K562 (cell line): ENCODE measurements at regions not wholly inside any gene's neighbourhood (a gene's known extent, or its start where the extent isn't known, plus 50 kb on each side); places are given as distances from the start of the nearest gene placed in this dataset.

Experiments used
- ATAC-seq: fragments of 200-7000 bp; cut with Tn5 transposase; 3 replicates; pipeline ENCODE4 v1.9.1; 2020; ENCODE audit warnings: moderate library complexity
- BruUV-seq: library from RNA; stranded (reverse); fragments of 400-500 nt; replicated peaks from 2 replicates; lab custom pipeline; 2021; lab: Mats Ljungman, UMichigan
- CTCF ChIA-PET: fragments of 300-600 bp; formaldehyde crosslinking; extraction: SDS; loops from one replicate; lab custom pipeline; 2021; ENCODE audit warnings: low intra/inter-chr PET ratio; lab: Yijun Ruan, JAX
- POLR2A ChIA-PET: fragments of 300-600, 350-650 bp; sonication (Branson Sonifier 250); formaldehyde crosslinking; extraction: SDS; loops from one replicate; lab custom pipeline; 2021; ENCODE audit warnings: antibody characterized with exemption, inconsistent platforms; lab: Yijun Ruan, JAX
- DNase-seq, 4 experiments: peaks; one replicate each; pipeline versions ENCODE4 v3.0.0 to v3.0.0-alpha.2; 2011 to 2018; ENCODE audit warnings: low spot score in 3 of 4, mixed read lengths in 3 of 4; ENCODE audit errors: extremely low read depth in 1 of 4
- FAIRE-seq: peaks from 2 replicates; lab custom pipeline; 2011; peaks lifted over from hg19 to GRCh38; lab: Jason Lieb, UNC
- H2AFZ ChIP-seq: 2 replicates; pipeline ENCODE4 v1.6.0; 2011; ENCODE audit warnings: low read depth, low read length, control low read depth, inconsistent platforms
- H3K27ac ChIP-seq: fragments of 200-600 bp; 3 replicates; pipeline ENCODE4 v1.8.0; 2011; ENCODE audit warnings: low read depth, mild to moderate bottlenecking, control low read depth, inconsistent platforms, low read length, moderate library complexity, mixed read lengths; ENCODE audit errors: extremely low read depth
- H3K27me3 ChIP-seq, 2 experiments: fragments of 300-600 bp in 1 of 2; 2 replicates in 1 of 2; 3 replicates in 1 of 2; pipeline versions ENCODE4 v1.6.0 to v1.8.0; 2011; ENCODE audit warnings: inconsistent platforms in 2 of 2, low read length in 2 of 2, mild to moderate bottlenecking in 1 of 2, mixed read lengths in 1 of 2, moderate library complexity in 1 of 2; ENCODE audit not compliant: control insufficient read depth in 2 of 2, insufficient read depth in 2 of 2
- H3K36me3 ChIP-seq: fragments of 300-600 bp; 3 replicates; pipeline ENCODE4 v1.8.0; 2011; ENCODE audit warnings: mild to moderate bottlenecking, low read length, inconsistent platforms; ENCODE audit not compliant: control insufficient read depth, insufficient read depth
- H3K4me1 ChIP-seq, 2 experiments: fragments of 200-600 bp in 1 of 2; replicated peaks in 1 of 2; 2 replicates in 1 of 2; 3 replicates in 1 of 2; pipeline versions ENCODE4 v1.5.1 to v1.8.0; 2011; ENCODE audit warnings: inconsistent platforms in 2 of 2, low read length in 2 of 2, mild to moderate bottlenecking in 1 of 2, mixed read lengths in 1 of 2, moderate library complexity in 1 of 2; ENCODE audit not compliant: control insufficient read depth in 2 of 2, insufficient read depth in 2 of 2
- H3K4me2 ChIP-seq: 2 replicates; pipeline ENCODE4 v1.6.1; 2011; ENCODE audit warnings: low read length, control low read depth, inconsistent platforms, mixed read lengths; ENCODE audit not compliant: insufficient read depth
- H3K4me3 ChIP-seq: fragments of 200-600 bp; sonication (generic), shearing (Covaris generic); 2 replicates; pipeline ENCODE4 v1.5.1; 2016; ENCODE audit warnings: control low read depth, inconsistent platforms
- H3K79me2 ChIP-seq: fragments of 200-600 bp; 3 replicates; pipeline ENCODE4 v1.8.0; 2011; ENCODE audit warnings: low read length, inconsistent platforms; ENCODE audit not compliant: control insufficient read depth, insufficient read depth
- H3K9ac ChIP-seq, 2 experiments: 2 replicates each; pipeline versions ENCODE4 v1.6.0 to v1.6.1; 2011; ENCODE audit warnings: low read depth in 2 of 2, low read length in 2 of 2, control low read depth in 1 of 2, inconsistent platforms in 1 of 2, mild to moderate bottlenecking in 1 of 2, mixed read lengths in 1 of 2; ENCODE audit not compliant: insufficient read depth in 1 of 2
- H3K9me1 ChIP-seq: one replicate; pipeline ENCODE4 v1.6.0; 2011; ENCODE audit warnings: inconsistent platforms, mild to moderate bottlenecking, low read length, moderate library complexity; ENCODE audit not compliant: control insufficient read depth, insufficient read depth
- H3K9me3 ChIP-seq: replicated peaks from 2 replicates; pipeline ENCODE4 v1.5.1; 2011; ENCODE audit warnings: low read depth, low read length, inconsistent platforms; ENCODE audit not compliant: control insufficient read depth, insufficient read depth
- H4K20me1 ChIP-seq: replicated peaks from 2 replicates; pipeline ENCODE4 v1.6.1; 2011; ENCODE audit warnings: low read length, inconsistent platforms, mixed read lengths; ENCODE audit not compliant: control insufficient read depth, insufficient read depth
- DACH1 ChIP-seq: fragments of 450-650 bp; IDR thresholded peaks from 2 replicates; pipeline ENCODE4 v1.6.1; 2018; ENCODE audit not compliant: partially characterized antibody
- MYNN ChIP-seq, 2 experiments: sonication (generic); formaldehyde crosslinking in 1 of 2; IDR thresholded peaks; 2 replicates each; pipeline versions ENCODE4 v1.5.0 to v1.6.1; 2016 to 2020; ENCODE audit warnings: antibody characterized with exemption in 1 of 2, missing genetic modification reagents in 1 of 2
- NUFIP1 ChIP-seq: fragments of 450-650 bp; IDR thresholded peaks from 2 replicates; pipeline ENCODE4 v1.6.1; 2018; ENCODE audit not compliant: partially characterized antibody
- PPARD ChIP-seq: fragments of 250-450 bp; sonication (Bioruptor Pico); IDR thresholded peaks from 2 replicates; pipeline ENCODE4 v1.8.0; 2022; ENCODE audit warnings: inconsistent platforms, mild to moderate bottlenecking, moderate library complexity
- SUPT5H ChIP-seq: fragments of 450-650 bp; IDR thresholded peaks from 2 replicates; pipeline ENCODE4 v1.6.1; 2016
- WGBS: fragments of 100-300 bp; shearing (Covaris generic); methylation state at CpG from one replicate; pipeline ENCODE4 v1.1.6; 2016; ENCODE audit warnings: low coverage, mixed read lengths; ENCODE audit not compliant: insufficient coverage; ENCODE audit errors: missing lambda C conversion rate; 5-methylcytosine and 5-hydroxymethylcytosine counted together
- in situ Hi-C: fragments of 300-500 bp; cut with MboI; formaldehyde crosslinking; loops from 4 replicates; pipeline ENCODE4 v1.15.0; 2018; ENCODE audit warnings: inconsistent platforms, mixed read lengths
- intact Hi-C: fragments of 100-400 bp; cut with micrococcal nuclease; formaldehyde crosslinking; loops from 2 replicates; pipeline ENCODE4 v1.14.2; 2022
- TF ChIP-seq, protein P1 (sequence below), 2 experiments: fragments of 450-650 bp in 1 of 2; sonication (generic) in 1 of 2; formaldehyde crosslinking; conservative IDR thresholded peaks; 2 replicates each; pipeline versions ENCODE4 v1.4.0 to v1.8.1; 2020 to 2022; ENCODE audit warnings: mild to moderate bottlenecking in 1 of 2, missing genetic modification reagents in 1 of 2

DNA sequence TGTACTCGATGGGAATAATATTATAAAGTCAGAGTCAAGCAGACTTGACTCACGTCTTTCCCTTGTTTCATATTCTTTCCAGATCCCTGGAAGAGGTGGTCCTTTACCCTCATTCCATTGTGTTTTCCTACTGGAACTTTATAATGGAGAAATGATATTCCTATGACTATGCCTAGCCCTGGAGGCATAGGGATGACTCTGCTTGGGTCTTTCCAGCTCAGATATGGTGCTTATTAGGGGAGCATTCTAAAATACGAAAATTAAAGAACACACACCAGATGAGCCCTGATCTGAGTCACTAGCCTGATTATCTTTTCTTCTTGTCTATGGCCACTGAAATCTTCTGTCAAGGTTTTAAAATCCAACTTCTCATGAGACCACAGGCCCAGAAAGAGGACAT is 231.4 kb downstream of the ANKRD50 start (continued):
- TF ChIP-seq MYNN (IDR thresholded peaks at IDR 0.05) (no peak), MYNN (CRISPR knock-in tag; IDR thresholded peaks at IDR 0.05) (no peak), SUPT5H (no peak)
- TF ChIP-seq, all 486 proteins: peak for 0

DNA sequence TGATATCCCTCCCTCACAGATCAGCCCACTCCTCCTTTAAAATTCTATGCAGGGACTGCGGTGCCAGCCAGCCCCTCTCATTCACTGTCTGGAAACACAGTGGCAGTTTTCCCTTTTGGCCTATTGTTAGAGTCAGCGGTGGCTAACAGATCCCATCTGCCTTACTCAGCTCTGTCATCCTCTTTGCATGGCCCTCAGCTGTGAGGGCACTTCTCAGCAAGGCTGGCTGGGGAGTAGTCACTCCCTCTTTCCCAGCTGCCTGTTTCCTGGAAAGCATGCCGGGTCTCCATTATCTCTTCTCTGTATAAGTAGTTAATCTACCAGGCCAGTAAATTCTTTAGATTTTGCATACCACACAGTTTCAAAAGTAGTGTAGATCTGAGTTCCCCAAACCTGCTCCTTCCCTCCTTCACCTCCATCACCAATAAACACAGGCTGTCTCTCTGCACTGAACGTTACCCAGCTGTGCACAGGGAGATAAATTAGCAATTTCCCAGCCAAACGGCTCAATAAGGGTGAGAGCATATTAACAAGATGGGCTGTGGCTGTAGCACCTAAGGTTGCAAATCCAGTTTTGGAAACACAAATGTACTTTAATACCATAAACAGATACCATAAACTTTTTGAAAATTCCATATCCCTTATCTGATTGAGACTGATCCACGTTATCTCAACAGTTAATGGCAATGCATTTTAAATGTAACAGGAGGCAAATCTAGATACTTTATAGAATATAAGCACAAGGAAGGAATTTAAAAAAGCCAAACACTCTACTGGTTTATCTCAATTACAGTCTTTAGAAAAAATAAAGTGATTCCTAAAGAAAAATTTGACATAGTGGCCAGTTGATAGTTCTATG is 229.3 kb downstream of the ANKRD50 start:
- Histone ChIP-seq H3K4me2 (no peak overlapping the region), H3K4me3 (no peak overlapping the region), H3K9ac (no peak overlapping the region), H3K9me1 (no peaks in the 10 kb centered on the region), H3K9me3 (no peaks in the 10 kb centered on the region), H3K79me2 (no peaks in the 10 kb centered on the region), H3K27ac (no peak overlapping the region), H3K4me1 (no peaks in the 10 kb centered on the region), H4K20me1 (no peaks in the 10 kb centered on the region), H3K36me3 (no peaks in the 10 kb centered on the region), H2AFZ (no peak overlapping the region), H3K27me3 (no peaks in the 10 kb centered on the region)
- in situ Hi-C loops, result no loop called here
- WGBS, result 0% methylated on average over 6 of the region's 6 CpGs
- TF ChIP-seq, protein P1, sequence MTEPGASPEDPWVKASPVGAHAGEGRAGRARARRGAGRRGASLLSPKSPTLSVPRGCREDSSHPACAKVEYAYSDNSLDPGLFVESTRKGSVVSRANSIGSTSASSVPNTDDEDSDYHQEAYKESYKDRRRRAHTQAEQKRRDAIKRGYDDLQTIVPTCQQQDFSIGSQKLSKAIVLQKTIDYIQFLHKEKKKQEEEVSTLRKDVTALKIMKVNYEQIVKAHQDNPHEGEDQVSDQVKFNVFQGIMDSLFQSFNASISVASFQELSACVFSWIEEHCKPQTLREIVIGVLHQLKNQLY (CRISPR knock-in tag; conservative IDR thresholded peaks at IDR 0.05), result no peak
- no peak for TF ChIP-seq PPARD (CRISPR knock-in tag)
- no peak for TF ChIP-seq NUFIP1
- no peak for TF ChIP-seq DACH1
- ChIA-PET POLR2A (no interaction called here), CTCF (no interaction called here)
- intact Hi-C loops, result no loop called here
- no peak for FAIRE-seq
- no TSS peak for BruUV-seq
- DNase-seq, result peak in 1 of 4 experiments; percentile 44
- ATAC-seq, result no peak
